H7 (cell line): ENCODE measurements at regions not wholly inside any gene's neighbourhood (a gene's known extent, or its start where the extent isn't known, plus 50 kb on each side); places are given as distances from the start of the nearest gene placed in this dataset.

Source experiments
- DNase-seq: peaks from one replicate; pipeline ENCODE4 v3.0.0; 2012
- H3K27me3 ChIP-seq: 2 replicates; pipeline ENCODE4 v1.6.0; 2011; ENCODE audit warnings: mild to moderate bottlenecking, low read length; ENCODE audit not compliant: control insufficient read depth, insufficient read depth
- H3K36me3 ChIP-seq: replicated peaks from 2 replicates; pipeline ENCODE4 v1.5.1; 2011; ENCODE audit warnings: low read length; ENCODE audit not compliant: control insufficient read depth, insufficient read depth
- H3K4me3 ChIP-seq: 2 replicates; pipeline ENCODE4 v1.5.1; 2011; ENCODE audit warnings: low read depth, mild to moderate bottlenecking, control low read depth, low read length, moderate library complexity; ENCODE audit not compliant: insufficient read depth

DNA sequence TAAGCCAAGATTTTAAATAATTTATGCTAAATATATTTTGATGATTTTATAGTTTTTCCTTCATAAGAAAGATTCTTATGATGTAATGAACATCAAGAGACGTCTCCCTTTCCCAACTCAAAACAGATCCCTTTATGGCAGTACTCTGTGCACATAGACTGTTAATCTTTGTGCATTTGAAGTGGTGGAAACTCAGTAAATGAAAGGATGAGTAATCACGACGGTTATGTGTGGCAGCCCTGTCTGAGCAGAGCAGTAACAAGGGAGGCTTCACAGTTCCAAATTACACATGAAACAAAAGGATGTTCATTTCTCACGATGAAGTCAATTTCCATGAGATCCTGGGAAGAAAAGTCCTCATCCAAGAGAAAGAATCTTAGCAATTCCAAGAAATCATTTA lies 498.1 kb downstream of the KLF5 start:
- Histone ChIP-seq H3K36me3 (no peaks in the 10 kb centered on the region), H3K27me3 (no peaks in the 10 kb centered on the region), H3K4me3 (no peak overlapping the region)
- no peak for DNase-seq

DNA sequence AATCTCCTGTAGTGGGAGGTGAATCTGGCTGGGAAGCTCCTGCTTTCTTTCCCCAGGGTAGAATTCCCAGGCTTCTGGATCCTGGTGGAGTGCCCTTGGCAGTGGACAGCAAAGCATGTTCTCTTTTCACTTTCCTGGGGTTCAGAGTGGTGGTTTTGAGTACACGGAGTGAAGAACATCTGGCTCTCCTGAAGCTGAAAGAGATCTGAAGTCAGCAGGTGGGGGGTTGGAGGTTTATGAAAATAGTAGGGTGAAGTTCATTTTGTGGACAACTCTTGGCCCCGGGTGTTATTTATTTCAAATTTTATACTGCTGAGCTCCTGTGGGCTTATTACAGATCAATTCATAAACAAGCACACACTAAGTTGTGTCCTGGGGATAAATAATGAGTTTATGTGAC lies 497.3 kb downstream of the KLF5 start:
- H3K36me3 ChIP-seq: no peaks in the 10 kb centered on the region
- no peak for DNase-seq

DNA sequence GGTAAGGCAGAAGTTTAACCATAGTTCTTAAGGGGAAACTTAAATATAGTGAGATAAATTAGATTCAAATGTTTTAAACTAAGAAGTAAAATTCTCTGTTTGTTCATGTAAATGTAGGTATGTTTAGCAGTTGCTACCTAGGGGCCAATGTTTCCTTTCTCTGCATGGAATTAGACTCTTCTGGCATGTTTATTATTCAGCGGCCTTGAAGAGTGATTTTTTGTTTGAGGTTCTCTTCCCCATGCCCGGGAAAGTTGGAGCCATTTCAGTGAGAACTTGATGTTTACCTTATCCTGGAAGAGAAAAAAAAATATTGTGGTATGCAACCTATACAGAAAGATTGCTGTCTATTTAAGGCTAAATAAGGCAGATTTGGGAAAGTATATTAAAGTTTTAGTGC lies 492.9 kb downstream of the KLF5 start:
- Histone ChIP-seq H3K27me3 (no peaks in the 10 kb centered on the region), H3K4me3 (no peak overlapping the region), H3K36me3 (no peaks in the 10 kb centered on the region)
- DNase-seq: no peak

More for the DNA sequence above, 497.3 kb downstream of the KLF5 start:
- Histone ChIP-seq H3K27me3 (no peaks in the 10 kb centered on the region), H3K4me3 (no peak overlapping the region)

DNA sequence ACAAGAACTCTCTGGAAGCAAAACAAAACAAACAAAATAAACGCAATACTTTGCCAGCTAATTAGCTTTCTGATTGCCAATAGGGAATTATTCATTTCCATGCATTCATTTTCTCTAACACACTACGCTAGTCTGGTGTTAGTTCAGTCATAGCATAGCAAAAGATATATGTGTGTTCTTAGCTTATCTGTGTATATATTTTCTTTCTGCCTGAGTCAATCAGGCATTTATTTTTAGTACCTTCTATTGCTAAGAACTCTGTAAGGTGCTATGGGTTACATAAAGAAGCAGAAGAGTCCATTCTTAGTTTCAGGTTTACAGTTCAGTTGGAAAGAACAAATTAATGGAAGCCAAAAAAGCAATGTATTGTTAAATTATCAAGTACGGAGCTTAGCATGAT lies 490.9 kb downstream of the KLF5 start:
- Histone ChIP-seq H3K36me3 (no peaks in the 10 kb centered on the region), H3K4me3 (no peak overlapping the region), H3K27me3 (no peaks in the 10 kb centered on the region)
- no peak for DNase-seq

DNA sequence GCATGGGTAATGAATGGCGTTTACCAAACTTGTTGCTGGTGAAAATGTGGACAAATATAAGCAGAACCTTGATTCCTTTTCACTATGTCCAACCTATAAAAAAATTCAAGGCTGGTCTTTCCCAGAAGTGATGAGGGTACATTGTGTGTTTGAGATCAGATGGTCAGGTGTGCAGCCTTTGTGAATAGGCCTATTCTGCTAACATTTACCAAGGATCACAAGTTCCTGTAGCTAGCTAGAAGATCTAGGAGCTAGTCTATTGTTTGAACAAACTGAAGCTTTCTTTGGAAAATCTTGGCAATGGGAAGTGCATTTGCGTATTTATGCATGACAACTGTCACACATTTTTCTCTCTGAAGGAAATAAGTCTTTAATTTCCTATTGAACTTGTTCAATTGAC lies 489.6 kb downstream of the KLF5 start:
- DNase-seq: no peak
- H3K36me3 ChIP-seq: no peaks in the 10 kb centered on the region

DNA sequence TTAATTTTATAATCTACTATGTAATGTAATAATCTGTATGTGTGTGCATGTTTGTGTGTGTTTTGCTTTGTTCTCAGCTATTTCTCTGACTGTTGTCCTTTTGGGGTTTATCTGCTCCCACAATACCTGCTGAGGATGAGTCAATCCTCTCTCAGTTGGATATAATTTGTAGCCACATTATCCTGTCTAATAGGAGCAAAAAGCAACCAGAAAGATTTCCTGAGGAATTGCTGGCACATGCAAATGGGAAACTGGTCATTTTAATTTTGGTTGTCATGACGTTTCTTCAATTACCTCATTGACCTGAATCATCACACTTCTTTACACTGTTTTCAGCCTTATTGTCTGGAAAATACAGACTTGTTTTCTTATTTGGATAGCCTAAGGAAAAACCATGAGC lies 488.4 kb downstream of the KLF5 start:
- no peak overlapping the region for H3K4me3 ChIP-seq
- H3K27me3 ChIP-seq: no peaks in the 10 kb centered on the region
- DNase-seq: no peak
- no peaks in the 10 kb centered on the region for H3K36me3 ChIP-seq

More for the DNA sequence above, 489.6 kb downstream of the KLF5 start:
- H3K4me3 ChIP-seq: no peak overlapping the region
- no peaks in the 10 kb centered on the region for H3K27me3 ChIP-seq

DNA sequence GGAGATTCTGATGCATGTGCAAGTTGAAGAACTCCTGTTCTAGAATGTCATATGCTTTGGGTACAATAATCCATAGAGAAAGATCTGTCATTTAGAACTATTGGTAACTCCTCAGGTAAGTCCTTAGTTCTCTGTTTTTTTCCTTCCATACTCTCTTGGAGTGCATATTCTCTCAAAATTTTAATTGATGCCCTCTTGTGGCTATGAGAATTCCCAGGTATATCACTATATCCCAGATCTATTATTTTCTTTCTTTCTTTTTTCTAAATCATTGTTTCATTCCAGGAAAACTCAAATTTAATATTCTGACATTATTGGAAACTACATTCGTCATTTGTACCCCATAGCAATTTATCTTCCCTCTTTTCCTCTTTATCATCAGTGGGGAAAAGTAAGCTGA lies 485.4 kb downstream of the KLF5 start:
- Histone ChIP-seq H3K27me3 (no peaks in the 10 kb centered on the region), H3K36me3 (no peaks in the 10 kb centered on the region), H3K4me3 (no peak overlapping the region)
- DNase-seq: no peak

DNA sequence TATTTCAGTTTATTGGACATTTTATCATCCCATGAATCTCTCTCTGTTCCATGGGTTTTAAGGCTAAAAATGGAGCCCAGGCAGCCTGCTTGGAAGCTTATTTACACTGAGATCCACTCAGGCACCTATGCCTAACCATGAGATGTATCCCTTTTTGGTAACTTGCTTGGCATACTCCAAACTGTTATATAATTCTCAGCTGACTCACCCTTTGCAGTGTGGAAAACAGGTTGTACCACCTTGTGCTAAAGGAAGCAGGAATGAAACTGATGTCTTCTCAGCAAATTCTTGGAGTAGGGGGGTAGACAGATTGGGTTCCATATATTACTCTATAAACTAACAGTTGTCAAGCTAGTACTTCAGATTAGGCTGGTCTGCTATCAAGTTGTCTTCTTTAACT lies 483.6 kb downstream of the KLF5 start:
- no peak for DNase-seq
- Histone ChIP-seq H3K27me3 (no peaks in the 10 kb centered on the region), H3K36me3 (no peaks in the 10 kb centered on the region), H3K4me3 (no peak overlapping the region)

DNA sequence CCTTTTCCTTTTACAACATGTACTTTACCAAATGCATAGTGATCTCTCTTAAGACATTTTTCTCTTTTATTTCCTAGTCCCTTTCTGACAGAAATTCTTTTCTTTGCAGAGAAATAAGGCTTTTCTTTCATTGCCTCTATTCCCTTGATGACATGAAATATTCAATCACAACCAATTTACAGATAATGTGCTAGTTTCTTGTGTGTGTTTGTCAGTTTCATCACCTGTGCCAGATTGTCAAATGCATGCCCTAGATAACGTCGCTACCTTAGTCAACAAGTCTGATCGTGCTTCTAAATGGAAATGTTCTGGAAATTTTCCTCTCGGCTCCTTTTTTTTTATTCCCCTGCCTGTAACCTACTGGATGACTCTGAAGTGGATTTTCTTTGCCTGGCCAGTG lies 478.1 kb downstream of the KLF5 start:
- Histone ChIP-seq H3K36me3 (no peaks in the 10 kb centered on the region), H3K27me3 (no peaks in the 10 kb centered on the region), H3K4me3 (no peak overlapping the region)
- no peak for DNase-seq

DNA sequence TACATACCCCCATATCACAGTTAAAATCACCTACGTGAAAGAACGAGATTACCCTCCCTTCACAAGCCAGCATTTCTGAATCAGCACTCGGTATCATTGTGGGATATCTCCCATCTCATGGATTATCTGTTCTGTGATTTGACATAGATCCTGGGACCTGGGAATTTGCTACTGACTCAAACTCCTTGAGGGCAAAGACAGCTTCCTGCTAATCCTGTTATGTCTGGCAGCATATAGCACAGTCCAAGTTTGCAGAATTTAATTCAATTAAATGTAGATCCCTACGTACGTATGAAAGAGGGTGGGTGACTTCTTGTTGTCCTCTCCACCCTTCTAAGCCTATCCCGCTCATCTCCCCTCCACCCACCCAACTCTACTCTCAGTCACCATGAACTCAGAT lies 476.5 kb downstream of the KLF5 start:
- DNase-seq: no peak
- H3K4me3 ChIP-seq: no peak overlapping the region
- H3K27me3 ChIP-seq: no peaks in the 10 kb centered on the region
- H3K36me3 ChIP-seq: no peaks in the 10 kb centered on the region

DNA sequence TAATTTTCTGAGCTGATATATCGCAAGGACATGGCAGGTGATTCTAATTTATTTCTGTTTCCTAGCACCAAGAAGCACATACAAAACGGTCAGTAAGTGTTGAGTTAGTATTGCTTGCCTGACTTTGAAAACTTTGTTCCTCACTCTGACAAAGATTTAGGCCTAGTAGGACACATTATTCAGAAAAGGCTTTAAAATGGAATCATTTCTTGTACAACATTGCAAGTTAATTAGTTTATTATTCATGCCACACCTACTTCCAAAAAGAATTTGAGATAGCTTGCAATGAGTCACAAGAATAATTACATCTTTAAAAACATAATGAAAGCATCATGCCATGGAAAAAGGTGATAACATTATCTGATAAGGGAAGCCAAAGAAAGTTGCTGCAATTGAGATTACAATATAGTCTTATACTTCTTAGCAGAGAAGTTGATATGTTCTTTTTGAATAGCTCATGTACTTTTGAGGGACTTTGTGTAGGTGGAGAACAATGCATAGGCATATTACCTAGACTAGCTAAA lies 474.2 kb downstream of the KLF5 start:
- Histone ChIP-seq H3K4me3 (no peak overlapping the region), H3K36me3 (no peaks in the 10 kb centered on the region), H3K27me3 (no peaks in the 10 kb centered on the region)
- no peak for DNase-seq

DNA sequence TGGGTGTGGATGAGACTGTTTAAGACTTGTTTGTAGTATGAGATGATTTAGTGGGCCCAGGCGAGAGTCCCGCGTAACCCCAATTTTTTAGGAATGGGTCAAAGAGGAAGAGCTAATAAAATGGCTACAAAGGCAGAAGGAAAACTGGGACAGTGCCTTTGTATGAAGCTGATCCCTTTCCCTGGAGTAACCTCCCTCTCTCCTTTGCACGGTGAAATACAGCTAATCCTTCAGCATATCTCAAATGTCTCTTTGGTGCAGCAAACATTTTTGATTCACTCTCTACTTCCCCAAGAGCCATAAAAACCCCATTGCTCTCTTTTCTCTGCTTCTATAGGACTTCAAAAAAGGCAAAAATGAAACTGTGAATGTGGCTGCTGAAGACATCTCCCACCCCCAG lies 473.8 kb downstream of the KLF5 start:
- DNase-seq: no peak
- no peaks in the 10 kb centered on the region for H3K36me3 ChIP-seq
- H3K4me3 ChIP-seq: no peak overlapping the region
- H3K27me3 ChIP-seq: no peaks in the 10 kb centered on the region

DNA sequence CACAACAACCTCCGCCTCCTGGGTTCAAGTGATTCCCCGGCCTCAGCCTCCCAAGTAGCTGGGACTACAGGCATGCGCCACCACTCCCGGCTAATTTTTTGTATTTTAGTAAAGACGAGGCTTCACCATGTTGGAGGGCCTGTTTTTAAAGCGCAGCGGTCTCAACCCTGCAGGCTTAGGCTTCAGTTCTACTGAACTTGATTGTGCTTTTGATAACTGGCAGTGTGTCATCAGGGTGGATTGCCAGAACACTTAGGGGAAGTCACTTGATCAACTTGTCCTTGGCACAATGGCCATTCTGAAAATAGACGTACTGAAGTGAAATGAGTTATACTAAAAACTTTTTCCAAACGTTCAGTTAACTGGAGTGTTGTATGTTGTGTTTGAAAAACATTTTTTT lies 472.2 kb downstream of the KLF5 start:
- no peaks in the 10 kb centered on the region for H3K36me3 ChIP-seq
- no peak overlapping the region for H3K4me3 ChIP-seq
- no peaks in the 10 kb centered on the region for H3K27me3 ChIP-seq
- no peak for DNase-seq

DNA sequence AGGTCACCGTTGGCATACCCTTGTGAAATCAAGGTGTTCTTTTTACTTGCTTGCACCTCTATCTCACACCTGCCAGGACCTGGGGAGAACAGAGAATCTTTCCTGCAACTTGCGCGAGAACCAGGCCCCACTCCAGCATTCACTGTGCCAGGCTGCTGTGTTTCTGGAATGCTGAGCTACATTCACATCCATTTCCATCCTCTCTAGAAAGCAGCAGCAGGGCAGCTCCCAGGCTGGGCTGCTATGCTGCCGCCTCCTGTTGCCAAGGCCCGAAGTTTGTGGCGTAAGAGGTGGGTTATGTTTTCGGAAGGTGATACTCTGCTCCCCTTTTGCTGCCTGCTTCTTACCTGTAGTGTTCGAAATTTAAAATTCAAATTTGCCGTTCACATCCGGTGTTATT lies 464.1 kb downstream of the KLF5 start:
- Histone ChIP-seq H3K4me3 (no peak overlapping the region), H3K36me3 (no peaks in the 10 kb centered on the region), H3K27me3 (no peaks in the 10 kb centered on the region)
- no peak for DNase-seq

DNA sequence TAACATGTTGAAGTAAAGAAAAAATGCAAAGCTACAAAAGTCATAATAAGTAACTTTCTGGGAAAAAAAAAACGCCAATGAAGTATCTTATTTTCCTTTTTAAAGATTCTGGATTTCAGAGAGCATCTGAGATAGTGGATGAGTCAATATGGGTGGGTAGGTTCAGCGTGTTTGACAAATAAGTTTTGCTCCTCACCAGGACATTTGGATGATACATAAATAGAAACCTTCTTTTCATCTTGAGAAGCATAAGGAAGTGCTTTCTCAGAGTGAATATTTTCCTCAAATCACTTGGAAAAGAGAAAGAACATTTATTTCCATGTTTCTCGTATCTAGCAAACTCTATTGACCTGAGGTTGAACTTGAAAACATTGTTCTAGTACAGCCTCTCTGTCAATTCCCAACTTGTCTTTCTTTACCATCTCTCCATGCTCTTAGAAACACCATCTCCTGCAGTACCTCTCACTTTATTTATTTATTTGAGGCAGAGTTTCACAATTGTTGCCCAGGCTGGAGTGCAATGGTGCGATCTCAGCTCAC lies 463.2 kb downstream of the KLF5 start:
- Histone ChIP-seq H3K4me3 (no peak overlapping the region), H3K27me3 (no peaks in the 10 kb centered on the region), H3K36me3 (no peaks in the 10 kb centered on the region)
- DNase-seq: no peak

DNA sequence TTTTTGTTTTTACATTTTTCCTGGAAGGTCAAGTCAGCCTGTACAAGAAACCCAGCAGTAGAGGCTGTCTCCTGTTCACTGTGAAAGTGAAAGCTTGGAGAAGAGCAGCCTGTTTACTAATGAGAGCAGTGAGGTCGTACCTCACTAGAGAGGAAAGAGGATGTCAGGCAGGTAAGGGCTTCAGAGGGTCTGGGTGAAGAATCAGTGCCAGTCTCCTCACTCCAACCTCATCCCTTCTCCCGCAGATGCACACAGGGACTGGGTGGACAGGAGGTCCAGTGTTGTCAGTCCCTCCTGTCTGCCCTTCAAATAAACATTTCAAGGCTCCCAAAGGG lies 462.5 kb downstream of the KLF5 start:
- Histone ChIP-seq H3K36me3 (no peaks in the 10 kb centered on the region), H3K27me3 (no peaks in the 10 kb centered on the region), H3K4me3 (no peak overlapping the region)
- DNase-seq: no peak
